ENCODE measurements at regions not wholly inside any gene's neighbourhood (a gene's known extent, or its start where the extent isn't known, plus 50 kb on each side); places are given as distances from the start of the nearest gene placed in this dataset.
"Not testable (repeated sequence)": the region's sequence is repeated elsewhere in the genome, so short reads cannot be mapped to it uniquely, and the experiment has no call there.

GRCh38 chr4:31199644-31200043 is 479.5 kb downstream of the PCDH7 start:
- DNase-seq (ENCODE audit: low spot score), result no peak
- intact Hi-C loops (cut with DNase I), result no loop called here

GRCh38 chr4:31202054-31202453 is 481.9 kb downstream of the PCDH7 start:
- DNase-seq (ENCODE audit: low spot score); intact Hi-C loops (cut with DNase I): not testable (repeated sequence)

- no peak for DNase-seq (ENCODE audit: low spot score)
- intact Hi-C loops (cut with DNase I), result no loop called here
Observed at GRCh38 chr4:31204874-31205273, 484.7 kb downstream of the PCDH7 start.

- DNase-seq (ENCODE audit: low spot score), result no peak
- intact Hi-C loops (cut with DNase I), result no loop called here
Observed at GRCh38 chr4:31220921-31221320, 500.8 kb downstream of the PCDH7 start.

- DNase-seq (ENCODE audit: low spot score), result no peak
- intact Hi-C loops (cut with DNase I), result no loop called here
Observed at GRCh38 chr4:31228068-31228467, 507.9 kb downstream of the PCDH7 start.

GRCh38 chr4:31230594-31230993 is 510.4 kb downstream of the PCDH7 start:
- no peak for DNase-seq (ENCODE audit: low spot score)
- intact Hi-C loops (cut with DNase I), result no loop called here

- DNase-seq (ENCODE audit: low spot score), result no peak
- intact Hi-C loops (cut with DNase I), result no loop called here
Observed at GRCh38 chr4:31234494-31234893, 514.3 kb downstream of the PCDH7 start.

- intact Hi-C loops (cut with DNase I), result no loop called here
- DNase-seq (ENCODE audit: low spot score), result no peak
Observed at GRCh38 chr4:31234901-31235300, 514.7 kb downstream of the PCDH7 start.

GRCh38 chr4:31236020-31236638 is 516.0 kb downstream of the PCDH7 start:
- intact Hi-C loops (cut with DNase I), result no loop called here
- no peak for DNase-seq (ENCODE audit: low spot score)

GRCh38 chr4:31236639-31237173 is 516.5 kb downstream of the PCDH7 start:
- no peak for DNase-seq (ENCODE audit: low spot score)
- intact Hi-C loops (cut with DNase I), result no loop called here

- DNase-seq (ENCODE audit: low spot score), result no peak
- intact Hi-C loops (cut with DNase I), result no loop called here
Observed at GRCh38 chr4:31237233-31237632, 517.1 kb downstream of the PCDH7 start.

- DNase-seq (ENCODE audit: low spot score), result no peak
- intact Hi-C loops (cut with DNase I), result no loop called here
Observed at GRCh38 chr4:31239886-31240285, 519.7 kb downstream of the PCDH7 start.

- intact Hi-C loops (cut with DNase I), result no loop called here
Observed at GRCh38 chr4:31241504-31242106, 521.4 kb downstream of the PCDH7 start.

GRCh38 chr4:31246856-31247255 is 526.7 kb downstream of the PCDH7 start:
- intact Hi-C loops (cut with DNase I), result no loop called here
- no peak for DNase-seq (ENCODE audit: low spot score)

More at GRCh38 chr4:31241504-31242106, 521.4 kb downstream of the PCDH7 start:
- DNase-seq (ENCODE audit: low spot score), result no peak

- no peak for DNase-seq (ENCODE audit: low spot score)
- intact Hi-C loops (cut with DNase I), result no loop called here
Observed at GRCh38 chr4:31259119-31259518, 539.0 kb downstream of the PCDH7 start.

GRCh38 chr4:31261632-31262031 is 541.5 kb downstream of the PCDH7 start:
- intact Hi-C loops (cut with DNase I), result no loop called here

GRCh38 chr4:31266094-31266493 is 545.9 kb downstream of the PCDH7 start:
- intact Hi-C loops (cut with DNase I); DNase-seq (ENCODE audit: low spot score): not testable (repeated sequence)

More at GRCh38 chr4:31261632-31262031, 541.5 kb downstream of the PCDH7 start:
- DNase-seq (ENCODE audit: low spot score), result no peak

- intact Hi-C loops (cut with DNase I), result no loop called here
Observed at GRCh38 chr4:31272331-31273061, 552.3 kb downstream of the PCDH7 start.

GRCh38 chr4:31275906-31276305 is 555.7 kb downstream of the PCDH7 start:
- intact Hi-C loops (cut with DNase I), result no loop called here

More at GRCh38 chr4:31272331-31273061, 552.3 kb downstream of the PCDH7 start:
- no peak for DNase-seq (ENCODE audit: low spot score)

GRCh38 chr4:31283679-31284078 is 563.5 kb downstream of the PCDH7 start:
- intact Hi-C loops (cut with DNase I), result no loop called here
- DNase-seq (ENCODE audit: low spot score), result no peak

More at GRCh38 chr4:31275906-31276305, 555.7 kb downstream of the PCDH7 start:
- no peak for DNase-seq (ENCODE audit: low spot score)

GRCh38 chr4:31290836-31291235 is 570.7 kb downstream of the PCDH7 start:
- intact Hi-C loops (cut with DNase I), result no loop called here
- no peak for DNase-seq (ENCODE audit: low spot score)

Measured in cardiac septum (tissue), 1 donor.